Type B pancreatic cell (in vitro differentiated cells): ENCODE measurements at regions not wholly inside any gene's neighbourhood (a gene's known extent, or its start where the extent isn't known, plus 50 kb on each side); places are given as distances from the start of the nearest gene placed in this dataset.
"Not testable (repeated sequence)": the region's sequence is repeated elsewhere in the genome, so short reads cannot be mapped to it uniquely, and the experiment has no call there.

Source experiments
- DNase-seq: peaks from one replicate; pipeline ENCODE4 v3.0.0; 2021; ENCODE audit warnings: mixed read lengths; ENCODE audit not compliant: unreplicated experiment; ENCODE audit errors: extremely low spot score
- H3K27ac Mint-ChIP-seq: 2 replicates; pipeline ENCODE4 v1.8.0; 2021; ENCODE audit warnings: mild to moderate bottlenecking, mixed read lengths
- H3K27me3 Mint-ChIP-seq: 2 replicates; pipeline ENCODE4 v1.8.0; 2021; ENCODE audit warnings: mixed read lengths
- H3K36me3 Mint-ChIP-seq: 2 replicates; pipeline ENCODE4 v1.8.0; 2021; ENCODE audit warnings: mixed read lengths
- H3K4me1 Mint-ChIP-seq: one replicate; pipeline ENCODE4 v1.8.0; 2021; ENCODE audit warnings: mixed read lengths; ENCODE audit not compliant: unreplicated experiment
- H3K4me3 Mint-ChIP-seq: 2 replicates; pipeline ENCODE4 v1.8.0; 2021; ENCODE audit warnings: mild to moderate bottlenecking, mixed read lengths
- H3K9me3 Mint-ChIP-seq: 2 replicates; pipeline ENCODE4 v1.8.0; 2021; ENCODE audit warnings: mixed read lengths
- CTCF ChIP-seq: fragments of 200-600 bp; sonication (generic); conservative IDR thresholded peaks from 2 replicates; pipeline ENCODE4 v1.5.0; 2021; ENCODE audit warnings: antibody characterized with exemption, mild to moderate bottlenecking

GRCh38 chr5:106262395-106262794, 1408.3 kb downstream of the EFNA5 start:
- no peak for TF ChIP-seq CTCF
- Mint-ChIP-seq H3K4me3 (no peak overlapping the region), H3K36me3 (no peaks in the 10 kb centered on the region), H3K4me1 (no peaks in the 10 kb centered on the region), H3K27ac (no peak overlapping the region), H3K9me3 (no peaks in the 10 kb centered on the region), H3K27me3 (no peaks in the 10 kb centered on the region)
- DNase-seq = no peak

- not testable (repeated sequence) for H3K9me3 Mint-ChIP-seq, H3K36me3 Mint-ChIP-seq, H3K4me3 Mint-ChIP-seq, H3K27me3 Mint-ChIP-seq, H3K4me1 Mint-ChIP-seq, H3K27ac Mint-ChIP-seq, DNase-seq
These were observed 1411.2 kb downstream of the EFNA5 start for GRCh38 chr5:106259431-106260090.

- H3K4me1 Mint-ChIP-seq = no peaks in the 10 kb centered on the region
- H3K27ac Mint-ChIP-seq = no peak overlapping the region
- no peak for TF ChIP-seq CTCF
- no peaks in the 10 kb centered on the region for H3K36me3 Mint-ChIP-seq
- DNase-seq = no peak
- peaks cover 8% of the 10 kb centered on the region for H3K9me3 Mint-ChIP-seq
- H3K27me3 Mint-ChIP-seq = no peaks in the 10 kb centered on the region
- H3K4me3 Mint-ChIP-seq = no peak overlapping the region
These were observed 1412.1 kb downstream of the EFNA5 start for GRCh38 chr5:106258591-106259125.

- H3K36me3 Mint-ChIP-seq = no peaks in the 10 kb centered on the region
- no peaks in the 10 kb centered on the region for H3K27me3 Mint-ChIP-seq
- H3K9me3 Mint-ChIP-seq = peaks cover 8% of the 10 kb centered on the region
- no peak for DNase-seq
- TF ChIP-seq CTCF = no peak
- H3K4me1 Mint-ChIP-seq = no peaks in the 10 kb centered on the region
- no peak overlapping the region for H3K27ac Mint-ChIP-seq
- no peak overlapping the region for H3K4me3 Mint-ChIP-seq
These were observed 1416.0 kb downstream of the EFNA5 start for GRCh38 chr5:106254784-106255183.

GRCh38 chr5:106246044-106246745, 1424.5 kb downstream of the EFNA5 start:
- not testable (repeated sequence) for H3K27me3 Mint-ChIP-seq, DNase-seq, H3K4me1 Mint-ChIP-seq, H3K27ac Mint-ChIP-seq, H3K9me3 Mint-ChIP-seq, H3K4me3 Mint-ChIP-seq, H3K36me3 Mint-ChIP-seq

GRCh38 chr5:106241409-106241808, 1429.3 kb downstream of the EFNA5 start:
- H3K36me3 Mint-ChIP-seq = no peaks in the 10 kb centered on the region
- H3K27ac Mint-ChIP-seq = no peak overlapping the region
- TF ChIP-seq CTCF = no peak
- no peaks in the 10 kb centered on the region for H3K27me3 Mint-ChIP-seq
- no peak for DNase-seq
- H3K4me1 Mint-ChIP-seq = no peaks in the 10 kb centered on the region
- H3K4me3 Mint-ChIP-seq = no peak overlapping the region
- H3K9me3 Mint-ChIP-seq = peaks cover 4% of the 10 kb centered on the region
